SK-N-DZ (cell line): ENCODE measurements at regions not wholly inside any gene's neighbourhood (a gene's known extent, or its start where the extent isn't known, plus 50 kb on each side); places are given as distances from the start of the nearest gene placed in this dataset.
A peak's percentile ranks its signal among the peaks of the same experiment; 100 is the strongest.

Experiments
- DNase-seq: peaks from one replicate; pipeline ENCODE4 v3.0.0-alpha.2; 2015; ENCODE audit warnings: low spot score

DNA sequence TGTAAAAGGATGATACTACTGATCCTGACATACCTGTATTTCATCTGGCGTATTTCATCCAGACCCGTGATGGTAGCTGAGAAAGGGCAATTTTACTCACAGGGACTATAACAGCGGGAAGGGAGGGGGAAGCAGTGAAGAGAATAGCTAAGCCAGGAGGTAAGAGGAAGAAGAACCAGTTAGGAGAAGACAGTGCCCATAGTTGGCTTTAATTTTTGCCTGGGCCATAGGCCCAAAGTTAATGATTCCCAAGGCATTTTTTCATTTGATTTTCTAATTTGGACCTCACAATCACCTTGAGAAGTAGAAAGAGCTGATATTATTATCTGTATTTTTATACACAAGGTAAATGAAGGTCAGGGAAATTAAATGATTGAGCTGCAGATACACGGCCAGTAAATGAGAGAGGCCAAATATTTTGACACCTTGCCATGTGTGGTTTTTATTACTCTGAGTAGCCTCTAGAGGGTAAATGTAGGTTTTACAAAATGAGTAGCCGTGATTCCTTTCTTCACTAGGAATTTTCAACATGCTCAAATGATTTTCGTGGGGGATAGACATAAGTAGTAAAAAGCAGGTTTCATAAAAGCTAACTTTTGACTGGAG lies 382.2 kb downstream of the FUT8 start:
- no peak for DNase-seq

DNA sequence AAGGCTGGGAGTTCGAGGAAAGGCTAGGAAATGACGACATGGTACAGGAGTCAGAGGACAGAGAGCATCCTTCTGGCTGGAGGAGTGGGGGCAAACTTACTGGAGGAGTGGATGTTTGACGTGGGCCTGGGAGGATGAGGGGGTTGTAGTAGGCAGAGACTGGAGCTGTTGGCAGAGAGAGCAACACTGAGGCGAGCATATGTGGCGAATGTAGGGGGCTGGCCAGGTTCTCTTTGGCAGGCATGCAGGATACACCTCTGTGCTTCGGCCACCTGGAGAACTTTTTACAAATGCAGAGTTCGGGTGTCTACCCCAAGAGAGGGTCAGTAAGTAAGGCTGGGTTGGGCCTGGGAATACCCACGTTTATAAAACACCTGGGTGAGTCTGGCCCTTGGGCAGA lies 385.7 kb downstream of the FUT8 start:
- DNase-seq = no peak

DNA sequence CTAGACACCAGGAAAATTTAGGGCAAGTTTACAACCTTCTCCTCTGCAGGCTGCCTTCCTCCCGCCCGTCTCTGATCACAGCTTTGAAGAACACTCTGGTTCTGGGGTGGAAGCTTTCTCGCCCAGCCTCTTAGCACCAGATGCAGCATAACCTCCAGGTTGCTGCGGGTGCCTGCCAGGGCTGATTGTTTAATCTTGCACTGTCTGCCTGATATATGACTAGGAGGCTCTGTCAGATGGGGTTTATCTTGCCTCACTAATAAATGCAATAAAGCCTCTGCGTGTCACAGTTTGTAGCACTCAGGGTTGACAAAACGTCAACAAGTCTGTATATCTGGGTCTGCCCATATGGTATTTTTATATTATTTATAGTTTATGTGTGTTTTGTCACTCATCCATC lies 388.2 kb downstream of the FUT8 start:
- no peak for DNase-seq

DNA sequence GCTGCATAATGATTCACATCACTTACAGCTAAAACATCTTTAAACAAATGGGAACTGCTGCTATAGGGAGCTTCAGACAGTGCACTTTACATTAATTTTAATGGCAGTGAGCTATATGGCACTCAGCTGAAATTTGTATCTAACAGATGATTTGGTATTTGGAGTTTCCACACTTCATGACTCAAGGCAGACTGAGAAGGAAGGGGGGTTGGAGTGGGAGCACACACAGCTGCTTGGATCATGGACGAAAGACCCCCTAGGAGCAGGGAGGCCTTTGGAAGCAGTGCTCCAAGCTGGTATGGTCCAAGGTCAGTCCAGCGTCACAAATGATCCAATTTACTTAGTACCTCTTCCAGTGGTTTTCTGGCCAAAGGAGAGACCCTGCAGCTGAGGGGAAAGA lies 389.7 kb downstream of the FUT8 start:
- no peak for DNase-seq

DNA sequence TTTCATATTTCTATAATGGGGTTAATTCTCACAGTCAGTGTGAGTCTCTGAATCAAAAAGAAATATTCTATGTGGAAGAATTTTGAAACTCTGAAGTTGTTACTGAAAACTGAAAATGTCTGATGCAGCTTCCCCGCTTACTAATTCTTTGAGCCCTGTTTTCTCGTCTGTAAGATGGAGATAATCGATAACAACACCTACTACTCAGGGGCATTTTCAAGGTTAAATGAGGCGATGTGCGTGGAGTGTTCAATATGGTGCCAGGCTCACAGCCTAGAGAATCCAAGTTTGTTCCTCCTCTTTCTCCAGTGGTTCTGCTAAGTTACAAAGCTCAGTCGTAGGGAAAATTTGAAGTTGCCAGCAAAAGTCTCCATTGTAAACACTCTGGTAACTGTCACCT lies 391.4 kb downstream of the FUT8 start:
- DNase-seq = no peak

- DNase-seq = no peak
Observed at GRCh38 chr14:65804439-65805112, 392.0 kb downstream of the FUT8 start.

DNA sequence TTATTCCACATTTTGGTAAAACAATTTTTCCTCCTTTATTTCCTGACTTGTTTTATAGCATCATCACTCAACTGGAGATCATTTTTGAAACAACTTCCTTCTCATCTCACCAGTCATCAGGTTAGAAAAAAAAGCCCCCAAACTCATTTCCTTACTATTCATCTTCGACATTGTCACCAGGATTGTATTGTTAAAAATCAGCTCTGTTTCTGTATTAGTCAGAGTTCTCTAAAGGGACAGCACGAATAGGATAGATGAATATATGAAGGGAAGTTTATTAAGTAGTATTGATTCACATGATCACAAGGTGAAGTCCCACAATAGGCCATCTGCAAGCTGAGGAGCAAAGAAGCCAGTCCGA lies 392.6 kb downstream of the FUT8 start:
- DNase-seq = no peak

DNA sequence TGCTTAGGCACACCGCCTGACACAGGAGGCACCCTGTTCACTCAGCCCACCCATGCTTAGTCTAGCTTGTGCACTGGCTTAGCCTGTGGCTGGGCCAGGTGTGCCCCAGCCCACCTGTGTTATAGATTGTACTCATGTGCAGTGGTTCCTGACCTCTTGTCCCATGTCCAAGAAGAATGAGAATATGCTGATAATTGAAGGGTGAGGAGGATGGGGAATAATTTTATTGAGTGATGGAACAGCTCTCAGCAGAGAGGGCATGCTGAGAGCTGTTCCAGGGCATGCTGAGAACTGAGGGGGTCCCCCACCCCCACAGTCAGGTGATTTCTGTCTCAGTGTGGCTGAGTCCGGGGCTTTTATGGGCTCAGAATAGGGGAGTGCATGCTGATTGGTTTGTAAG lies 395.9 kb downstream of the FUT8 start:
- DNase-seq = no peak

- DNase-seq = no peak
Observed at GRCh38 chr14:65810322-65810721, 397.8 kb downstream of the FUT8 start.

DNA sequence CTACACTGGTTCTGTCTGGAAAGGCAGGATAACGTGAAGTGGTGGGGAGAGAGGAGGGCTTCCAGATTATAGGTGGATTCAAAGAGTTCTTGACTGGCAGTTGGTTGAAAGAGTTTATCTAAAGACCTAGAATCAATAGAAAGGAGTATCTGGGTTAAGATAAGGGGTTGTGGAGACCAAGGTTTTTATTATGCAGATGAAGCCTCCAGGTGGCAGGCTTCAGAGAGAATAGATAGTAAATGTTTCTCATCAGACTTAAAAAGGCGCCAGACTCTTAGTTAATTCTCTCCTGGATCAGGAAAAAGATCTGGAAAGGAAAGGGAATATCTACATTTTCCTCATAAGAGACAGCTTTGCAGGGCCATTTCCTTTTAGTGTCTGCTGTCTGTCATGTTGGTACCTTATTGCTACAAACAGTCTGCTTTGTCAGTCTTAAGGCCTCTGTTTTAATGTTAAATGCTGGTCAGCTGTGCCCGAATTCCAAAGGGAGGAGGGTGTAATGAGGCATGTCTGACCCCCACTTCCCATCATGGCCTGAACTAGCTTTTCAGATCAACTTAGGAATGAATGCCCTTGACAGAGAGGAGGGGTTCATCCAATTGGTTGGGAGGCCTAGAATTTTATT lies 401.3 kb downstream of the FUT8 start:
- no peak for DNase-seq

GRCh38 chr14:65815127-65815526 lies 402.6 kb downstream of the FUT8 start:
- DNase-seq = no peak

DNA sequence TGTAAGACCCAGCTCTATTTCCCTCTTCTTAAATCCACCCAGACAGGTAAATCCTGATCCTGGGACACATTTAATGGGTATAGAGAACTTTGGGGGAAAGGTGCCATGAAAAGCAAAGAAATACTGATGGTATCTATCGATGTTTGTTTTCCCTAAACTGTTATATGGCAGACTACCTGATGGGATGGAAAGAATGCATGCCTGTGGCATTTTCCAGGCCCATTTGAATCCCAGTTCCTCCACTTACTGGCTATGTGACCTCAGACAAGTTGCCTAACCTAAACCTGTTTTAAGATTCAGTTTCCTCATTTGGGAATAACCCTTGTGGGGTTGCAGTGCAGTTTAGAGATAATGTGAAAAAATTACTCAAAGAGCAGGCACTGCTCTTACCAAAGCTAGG lies 404.5 kb downstream of the FUT8 start:
- DNase-seq = no peak

GRCh38 chr14:65819569-65819968 lies 407.0 kb downstream of the FUT8 start:
- DNase-seq = no peak

GRCh38 chr14:65821224-65821753 lies 408.8 kb downstream of the FUT8 start:
- no peak for DNase-seq

DNA sequence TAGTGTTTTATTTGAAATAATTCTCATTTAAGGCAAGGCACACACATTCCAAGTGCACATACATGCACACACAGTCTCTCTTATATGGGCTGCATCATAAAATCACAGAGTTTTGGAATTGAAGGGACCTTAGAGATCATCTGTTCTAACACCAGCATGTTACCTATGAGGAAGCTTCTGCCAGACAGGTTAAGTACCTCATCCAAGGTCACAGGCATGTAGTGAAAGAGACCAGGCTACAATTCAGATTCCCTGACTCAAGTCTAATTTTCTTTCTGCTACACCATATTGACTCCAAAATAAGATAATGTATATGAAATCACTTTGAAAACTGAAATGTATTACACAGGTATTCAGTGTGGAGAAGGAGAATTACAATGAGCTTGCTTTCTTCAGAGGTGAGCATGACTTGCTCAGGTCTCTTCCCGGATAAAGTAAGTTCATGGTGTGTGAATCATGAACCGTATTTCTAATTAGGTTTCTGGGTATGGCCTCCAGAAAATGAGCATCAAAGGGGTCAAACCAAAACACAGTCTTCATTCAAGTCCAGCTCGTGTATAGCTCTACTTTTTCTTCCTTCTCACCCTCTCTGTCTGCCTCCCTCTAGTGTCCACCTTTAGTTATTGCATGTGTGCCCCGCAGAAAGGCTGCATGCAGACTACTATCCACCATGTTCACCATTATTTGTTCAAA lies 411.9 kb downstream of the FUT8 start:
- DNase-seq = peak; percentile 59

DNA sequence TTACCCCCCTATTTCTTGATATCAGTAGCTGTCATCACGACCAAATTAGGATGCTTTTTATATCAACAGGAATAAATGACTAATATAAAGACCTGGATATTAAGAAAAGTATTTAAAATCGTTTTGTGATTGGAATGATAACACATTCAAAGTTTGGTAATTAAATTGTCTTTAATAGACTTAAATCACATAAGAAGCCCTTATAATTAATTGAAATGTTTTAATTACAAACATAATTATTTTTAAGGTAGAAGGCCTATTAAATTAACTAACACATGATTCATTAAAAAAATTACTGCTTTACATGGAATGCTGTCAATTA lies 412.4 kb downstream of the FUT8 start:
- no peak for DNase-seq

GRCh38 chr14:65826946-65827345 lies 414.4 kb downstream of the FUT8 start:
- no peak for DNase-seq

GRCh38 chr14:65827520-65827919 lies 415.0 kb downstream of the FUT8 start:
- DNase-seq = no peak

DNA sequence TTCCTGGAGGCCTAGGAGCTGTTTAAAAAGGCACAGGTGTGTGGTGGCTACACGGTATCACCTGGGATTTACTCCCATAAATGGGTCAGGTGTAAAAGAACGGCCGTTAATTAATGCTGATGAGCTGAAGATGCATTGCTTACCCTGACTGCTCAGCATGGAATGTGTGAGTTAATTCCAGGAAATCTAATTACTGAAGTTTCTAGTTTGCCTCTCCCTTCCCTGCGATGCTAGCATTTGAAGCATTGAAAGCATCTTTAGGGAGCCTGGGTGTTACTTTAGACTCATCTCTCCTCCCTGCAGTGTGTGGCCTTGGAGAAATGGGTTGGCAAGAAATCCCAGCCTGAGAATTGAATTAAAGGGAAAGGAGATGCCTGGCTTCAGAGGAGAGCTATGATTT lies 415.9 kb downstream of the FUT8 start:
- DNase-seq = no peak

DNA sequence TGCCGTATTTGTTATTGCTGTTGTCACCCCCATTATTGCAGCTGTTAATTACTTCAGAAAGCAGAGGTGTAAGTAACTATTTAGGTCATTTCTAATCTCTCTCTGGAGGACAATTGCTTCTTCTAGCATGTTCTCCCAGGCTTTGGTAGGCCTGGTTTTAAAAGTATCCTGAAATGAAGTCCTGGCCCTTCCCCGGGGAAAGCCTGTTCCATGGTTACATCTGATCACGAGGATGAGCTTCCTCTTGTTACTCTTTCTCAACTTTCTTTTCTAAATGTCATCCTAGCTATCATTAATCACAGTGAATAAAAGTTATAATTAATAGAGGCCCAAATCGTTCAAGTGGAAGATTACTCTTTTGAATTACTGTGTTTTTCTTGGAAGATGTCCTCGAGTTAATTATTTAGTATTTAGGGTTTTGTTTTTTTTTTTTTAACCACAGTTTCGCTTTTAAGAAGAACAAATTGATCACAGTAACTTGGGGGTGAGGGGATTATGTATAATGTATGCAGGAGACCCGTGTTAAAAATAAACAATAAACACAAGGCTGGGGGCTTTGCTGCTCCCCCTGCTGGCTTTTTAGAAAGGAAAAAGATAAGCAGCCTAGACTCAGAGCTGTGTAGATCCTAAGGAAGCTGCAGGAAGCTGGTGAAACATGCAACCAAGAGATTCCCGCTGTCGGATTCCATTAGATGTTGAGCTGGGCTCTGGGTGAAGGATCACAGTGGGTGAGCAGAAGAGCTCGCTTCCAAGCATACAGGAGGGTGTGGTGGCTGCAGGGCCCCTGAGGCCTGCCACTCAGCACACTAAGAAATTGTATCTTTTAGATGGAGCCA lies 420.1 kb downstream of the FUT8 start:
- DNase-seq = no peak

DNA sequence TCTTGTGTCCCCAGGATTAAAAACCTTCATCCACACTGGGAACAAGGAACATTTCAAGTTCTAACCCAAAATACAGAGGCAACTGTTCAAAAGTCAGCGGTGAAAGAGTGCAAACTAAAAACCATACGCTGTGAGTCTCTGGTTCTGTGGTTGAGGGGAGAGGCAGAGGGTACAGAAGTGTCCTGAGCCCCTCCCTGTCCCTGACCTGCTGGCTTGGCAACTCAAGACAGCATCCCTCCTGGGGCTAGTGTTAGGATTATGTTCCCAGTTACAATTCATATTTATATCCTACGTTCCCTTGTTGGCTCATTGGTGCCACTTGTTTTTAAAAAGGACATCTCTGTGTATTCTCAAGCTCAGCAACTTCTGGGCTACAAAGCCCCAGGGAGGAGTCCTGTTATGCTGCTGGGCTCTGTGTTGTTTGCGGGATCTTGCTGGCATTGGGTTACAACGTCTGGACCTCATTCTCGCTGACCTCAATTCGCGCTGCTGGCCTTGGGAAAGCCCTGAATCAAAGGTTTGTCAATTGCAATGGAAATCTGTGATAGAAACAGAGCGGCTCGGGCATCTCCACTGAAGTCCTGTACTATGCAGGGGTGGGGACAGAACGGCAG lies 420.8 kb downstream of the FUT8 start:
- DNase-seq = no peak
